ENCODE measurements at regions not wholly inside any gene's neighbourhood (a gene's known extent, or its start where the extent isn't known, plus 50 kb on each side); places are given as distances from the start of the nearest gene placed in this dataset.

- no peak for TF ChIP-seq CTCF (IDR thresholded peaks at IDR 0.05)
- TF ChIP-seq POLR2A (IDR thresholded peaks at IDR 0.05) = no peak
Measured at GRCh38 chrX:84715315-84715714, 213.1 kb upstream of the HDX start.
